HG02623 (cell line): ENCODE measurements at regions not wholly inside any gene's neighbourhood (a gene's known extent, or its start where the extent isn't known, plus 50 kb on each side); places are given as distances from the start of the nearest gene placed in this dataset.

Experiments used
- ATAC-seq: cut with Tn5 transposase; IDR thresholded peaks from one replicate; pipeline ENCODE4 v1.9.1; 2021; ENCODE audit warnings: moderate library complexity; ENCODE audit not compliant: unreplicated experiment

DNA sequence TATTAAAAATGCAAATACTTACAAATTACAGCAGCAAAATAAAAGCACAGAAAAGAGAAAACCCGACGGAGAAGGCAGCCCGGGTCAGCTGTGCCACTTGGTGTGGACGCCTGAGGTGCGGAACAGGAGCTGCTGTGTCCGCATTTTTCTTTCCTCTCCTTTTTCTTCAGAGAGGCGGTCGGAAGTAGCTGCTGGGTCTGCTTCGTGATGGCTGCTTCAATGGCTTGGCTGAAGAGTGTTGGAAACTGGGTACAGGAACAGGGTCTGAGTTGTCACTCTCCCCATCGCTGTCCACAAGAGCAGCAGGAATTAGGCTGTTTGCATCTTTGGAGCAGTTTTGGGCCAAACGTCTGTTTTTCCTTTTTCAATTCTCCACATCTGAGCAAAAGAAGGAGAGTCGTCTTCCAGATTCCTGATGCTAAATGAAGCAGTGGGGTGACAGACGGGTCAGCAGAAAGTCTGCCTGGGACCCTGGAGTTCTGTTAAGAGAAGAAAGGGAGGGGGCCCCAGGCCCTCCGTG, 53.5 kb upstream of the ARL8B start:
- ATAC-seq: no peak

DNA sequence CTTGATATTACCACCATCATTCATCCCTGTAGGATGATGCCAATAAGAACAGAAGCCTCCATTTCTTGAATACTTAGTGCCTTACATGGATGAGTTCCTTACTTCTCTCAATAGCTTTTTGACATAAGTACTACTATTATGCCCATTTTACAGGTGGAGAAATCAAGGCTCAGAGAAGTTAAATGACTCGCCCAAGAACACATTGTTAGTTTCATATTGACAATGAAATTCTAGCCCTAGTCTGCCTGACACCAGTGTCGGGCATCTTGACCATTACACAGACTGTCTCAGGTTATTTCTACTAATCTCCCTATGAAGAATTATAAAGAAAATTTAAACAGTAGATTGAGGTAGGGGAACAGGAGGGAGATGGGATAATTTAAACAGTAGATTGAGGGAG, 52.5 kb upstream of the ARL8B start:
- ATAC-seq: no peak

DNA sequence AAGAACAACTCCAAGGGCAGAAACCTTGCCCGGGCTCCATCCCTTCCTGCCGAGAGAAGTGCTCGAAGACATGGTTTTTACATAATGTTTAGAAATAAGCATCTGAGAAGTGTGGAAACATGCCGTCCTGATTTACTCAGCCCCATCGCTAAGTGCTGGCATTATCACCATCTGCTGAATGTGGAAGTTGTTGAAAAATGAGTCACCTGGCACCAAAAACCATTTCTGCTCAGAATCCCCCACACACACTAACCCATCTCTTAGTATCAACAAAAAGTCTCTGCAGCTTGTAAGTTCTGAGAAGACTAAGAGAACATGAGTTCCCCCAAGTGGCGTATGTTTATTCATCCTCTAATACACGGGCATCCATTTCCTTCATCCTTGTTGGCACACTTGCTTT, 51.0 kb upstream of the ARL8B start:
- no peak for ATAC-seq

DNA sequence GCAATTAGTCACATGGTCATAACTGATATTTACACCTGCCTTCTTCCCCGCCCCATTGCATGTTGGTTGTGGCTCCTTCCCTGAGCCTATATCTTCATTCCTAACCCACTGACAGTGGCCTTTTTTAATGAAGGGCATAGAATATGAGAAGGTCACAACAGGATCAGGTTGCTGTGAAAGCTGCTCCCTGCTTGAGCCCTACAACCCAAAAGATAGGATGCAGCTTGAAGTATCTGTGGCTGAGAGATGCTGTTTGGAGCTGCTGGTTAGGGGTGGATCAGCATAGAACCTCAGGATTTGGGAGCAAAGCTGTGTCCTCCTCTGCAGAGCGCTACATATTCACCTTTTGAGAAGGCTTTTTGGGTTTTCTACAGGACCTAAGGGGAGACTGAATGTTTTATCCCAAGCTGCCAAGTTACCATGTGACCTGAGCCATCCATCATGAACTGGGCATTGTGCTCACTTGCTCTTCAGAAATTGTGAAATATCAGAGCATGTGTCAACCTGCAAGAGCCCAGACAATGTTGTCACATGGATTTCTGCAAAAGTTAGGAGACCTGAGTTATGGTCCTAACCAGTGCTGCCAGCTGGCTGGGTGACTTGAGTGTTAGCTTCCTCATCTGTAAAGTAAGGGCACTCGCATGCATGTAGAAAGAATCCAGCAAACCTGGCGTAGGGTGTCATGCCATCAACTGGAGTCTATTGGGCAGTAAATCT, 49.8 kb upstream of the ARL8B start:
- ATAC-seq: no peak
